DND-41 (cell line): ENCODE measurements at regions not wholly inside any gene's neighbourhood (a gene's known extent, or its start where the extent isn't known, plus 50 kb on each side); places are given as distances from the start of the nearest gene placed in this dataset.

Experiments used
- CTCF ChIP-seq: IDR thresholded peaks from 2 replicates; pipeline ENCODE4 v1.5.1; 2012; ENCODE audit warnings: borderline replicate concordance, low read length, moderate library complexity, mild to moderate bottlenecking; ENCODE audit not compliant: poor library complexity, severe bottlenecking; ENCODE audit errors: extremely low read depth
- EZH2 ChIP-seq: IDR thresholded peaks from 3 replicates; pipeline ENCODE4 v1.6.1; 2012; ENCODE audit warnings: borderline replicate concordance, low read depth, mild to moderate bottlenecking, moderate library complexity, low read length, inconsistent platforms; ENCODE audit not compliant: severe bottlenecking

GRCh38 chr2:43018179-43019024 lies 208.0 kb downstream of the ZFP36L2 start:
- no peak for TF ChIP-seq CTCF
- TF ChIP-seq EZH2, result no peak
